Fibroblast of mammary gland (primary cell): ENCODE measurements at regions not wholly inside any gene's neighbourhood (a gene's known extent, or its start where the extent isn't known, plus 50 kb on each side); places are given as distances from the start of the nearest gene placed in this dataset.

Experiments
- DNase-seq: peaks from one replicate; pipeline ENCODE4 v3.0.0-alpha.2; 2010; ENCODE audit warnings: low read depth
- H3K4me3 ChIP-seq: 2 replicates; pipeline ENCODE4 v1.5.1; 2011; ENCODE audit warnings: low read depth, mild to moderate bottlenecking, low read length, moderate library complexity; ENCODE audit not compliant: control insufficient read depth
- TF ChIP-seq, protein P1 (sequence below): conservative IDR thresholded peaks from 2 replicates; pipeline ENCODE4 v1.5.1; 2011; ENCODE audit warnings: low read depth, low read length, inconsistent platforms; ENCODE audit not compliant: control insufficient read depth, insufficient read depth

GRCh38 chr1:239930686-239931262 is 160.9 kb upstream of the FMN2 start:
- TF ChIP-seq, protein P1, sequence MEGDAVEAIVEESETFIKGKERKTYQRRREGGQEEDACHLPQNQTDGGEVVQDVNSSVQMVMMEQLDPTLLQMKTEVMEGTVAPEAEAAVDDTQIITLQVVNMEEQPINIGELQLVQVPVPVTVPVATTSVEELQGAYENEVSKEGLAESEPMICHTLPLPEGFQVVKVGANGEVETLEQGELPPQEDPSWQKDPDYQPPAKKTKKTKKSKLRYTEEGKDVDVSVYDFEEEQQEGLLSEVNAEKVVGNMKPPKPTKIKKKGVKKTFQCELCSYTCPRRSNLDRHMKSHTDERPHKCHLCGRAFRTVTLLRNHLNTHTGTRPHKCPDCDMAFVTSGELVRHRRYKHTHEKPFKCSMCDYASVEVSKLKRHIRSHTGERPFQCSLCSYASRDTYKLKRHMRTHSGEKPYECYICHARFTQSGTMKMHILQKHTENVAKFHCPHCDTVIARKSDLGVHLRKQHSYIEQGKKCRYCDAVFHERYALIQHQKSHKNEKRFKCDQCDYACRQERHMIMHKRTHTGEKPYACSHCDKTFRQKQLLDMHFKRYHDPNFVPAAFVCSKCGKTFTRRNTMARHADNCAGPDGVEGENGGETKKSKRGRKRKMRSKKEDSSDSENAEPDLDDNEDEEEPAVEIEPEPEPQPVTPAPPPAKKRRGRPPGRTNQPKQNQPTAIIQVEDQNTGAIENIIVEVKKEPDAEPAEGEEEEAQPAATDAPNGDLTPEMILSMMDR, result no peak
- DNase-seq, result peak; percentile 78
- H3K4me3 ChIP-seq, result no peak overlapping the region

DNA sequence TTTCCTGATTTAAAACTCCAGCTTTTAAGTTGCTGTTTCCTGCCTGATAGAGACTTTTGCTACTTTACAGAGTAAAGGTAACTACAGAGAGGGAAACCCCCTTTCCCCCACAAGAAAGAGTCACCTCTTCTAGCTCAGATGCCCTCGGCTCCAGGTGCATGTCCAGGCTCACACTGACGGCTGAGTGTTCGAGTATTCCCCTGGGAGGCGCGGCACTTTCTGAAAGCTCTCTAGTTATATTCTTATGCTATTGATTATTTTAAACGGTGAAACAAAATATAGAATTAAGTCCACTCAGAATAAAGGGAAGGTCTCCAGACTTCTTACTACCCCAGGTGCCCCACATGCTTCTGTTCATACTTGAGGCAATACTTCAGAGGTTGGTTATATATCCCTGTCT is 160.3 kb upstream of the FMN2 start:
- no peak overlapping the region for H3K4me3 ChIP-seq
- TF ChIP-seq, protein P1, result no peak
- no peak for DNase-seq

- H3K4me3 ChIP-seq, result no peak overlapping the region
- peak; percentile 26 for DNase-seq
- TF ChIP-seq, protein P1, result no peak
These were observed 152.1 kb upstream of the FMN2 start for GRCh38 chr1:239939602-239940001.

DNA sequence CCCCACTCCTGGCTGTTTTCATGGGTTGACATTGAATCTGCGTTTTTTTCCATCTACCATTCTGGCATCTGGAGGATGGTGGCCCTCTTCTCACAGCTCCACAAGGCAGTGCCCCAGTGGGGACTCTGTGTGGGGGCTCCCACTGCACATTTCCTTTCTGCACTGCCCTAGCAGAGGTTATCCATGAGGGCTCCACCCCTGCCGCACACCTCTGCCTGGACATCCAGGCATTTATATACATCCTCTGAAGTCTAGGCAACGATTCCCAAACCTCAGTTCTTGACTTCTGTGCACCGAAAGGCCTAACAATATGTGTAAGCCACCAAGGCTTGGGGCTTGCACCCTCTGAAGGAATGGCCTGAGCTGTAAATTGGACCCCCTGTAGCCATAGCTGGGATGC is 147.9 kb upstream of the FMN2 start:
- TF ChIP-seq, protein P1, result no peak
- no peak overlapping the region for H3K4me3 ChIP-seq
- DNase-seq, result no peak

DNA sequence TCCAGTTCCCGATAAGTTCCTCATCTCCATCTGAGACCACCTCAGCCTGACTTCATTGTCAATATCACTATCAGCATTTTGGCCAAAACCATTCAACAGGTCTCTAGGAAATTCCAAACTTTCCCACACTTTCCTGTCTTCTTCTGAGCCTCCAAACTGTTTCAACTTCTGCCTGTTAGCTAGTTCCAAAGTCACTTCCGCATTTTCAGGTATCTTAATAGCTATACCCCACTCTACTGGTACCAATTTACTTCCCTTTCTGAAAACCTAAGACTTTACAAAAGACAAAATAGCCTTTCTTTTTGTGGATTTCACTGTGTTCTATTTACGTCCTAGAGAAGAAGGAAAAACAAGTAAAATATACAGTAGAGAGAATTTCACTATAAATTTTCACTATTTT is 147.0 kb upstream of the FMN2 start:
- H3K4me3 ChIP-seq, result no peak overlapping the region
- TF ChIP-seq, protein P1, result no peak
- DNase-seq, result no peak

DNA sequence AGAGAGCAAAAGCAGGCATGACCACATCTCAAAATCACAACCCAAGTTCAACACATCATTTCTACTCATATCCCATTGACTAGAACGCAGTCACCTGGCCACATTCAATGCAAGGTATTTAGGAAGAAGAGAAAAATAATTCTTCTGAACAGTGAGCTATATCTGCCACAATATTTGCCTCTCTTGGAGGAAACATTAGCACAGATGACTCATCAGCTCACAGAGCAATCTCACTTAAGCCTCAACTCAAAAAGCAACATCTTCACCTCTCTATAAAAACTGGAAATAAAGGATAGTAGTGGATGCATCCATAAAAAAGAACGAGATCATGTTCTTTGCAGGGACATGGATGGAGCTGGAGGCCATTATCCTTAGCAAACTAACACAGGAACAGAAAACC is 143.9 kb upstream of the FMN2 start:
- TF ChIP-seq, protein P1, result no peak
- H3K4me3 ChIP-seq, result no peak overlapping the region
- peak; percentile 24 for DNase-seq

DNA sequence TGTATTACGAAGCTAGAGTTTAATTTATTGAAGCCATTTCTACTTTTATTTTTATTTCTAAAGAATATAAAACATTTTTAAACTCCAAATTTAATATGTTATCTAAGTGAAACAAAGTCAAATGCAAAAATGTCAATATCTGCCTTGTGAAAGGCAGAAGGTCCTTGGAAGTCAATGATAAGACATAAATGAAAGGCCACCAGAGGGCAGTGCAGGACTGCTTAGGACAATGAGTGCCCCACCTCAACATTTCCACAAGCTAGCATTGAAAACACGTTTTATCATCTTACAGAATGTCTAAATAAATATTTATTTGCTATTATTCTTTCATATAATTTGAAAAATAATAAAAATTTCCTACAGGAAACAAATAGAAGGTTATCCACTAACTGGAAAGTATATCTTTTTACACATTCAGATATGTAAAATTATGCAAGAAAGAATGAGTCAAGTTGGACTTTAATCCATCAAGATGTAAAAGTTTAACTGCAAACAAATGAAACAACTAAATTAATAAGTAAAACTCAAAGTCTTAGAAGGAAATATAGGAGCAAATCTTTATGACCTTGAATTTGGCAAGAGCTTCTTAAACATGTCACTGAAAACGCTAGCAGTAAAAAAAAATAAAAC is 140.1 kb upstream of the FMN2 start:
- peak; percentile 77 for DNase-seq
- TF ChIP-seq, protein P1, result peak; percentile 79
- no peak overlapping the region for H3K4me3 ChIP-seq
